ENCODE measurements at regions not wholly inside any gene's neighbourhood (a gene's known extent, or its start where the extent isn't known, plus 50 kb on each side); places are given as distances from the start of the nearest gene placed in this dataset.

GRCh38 chr15:96093063-96093462 is 237.4 kb upstream of the NR2F2 start:
- DNase-seq = no peak

DNA sequence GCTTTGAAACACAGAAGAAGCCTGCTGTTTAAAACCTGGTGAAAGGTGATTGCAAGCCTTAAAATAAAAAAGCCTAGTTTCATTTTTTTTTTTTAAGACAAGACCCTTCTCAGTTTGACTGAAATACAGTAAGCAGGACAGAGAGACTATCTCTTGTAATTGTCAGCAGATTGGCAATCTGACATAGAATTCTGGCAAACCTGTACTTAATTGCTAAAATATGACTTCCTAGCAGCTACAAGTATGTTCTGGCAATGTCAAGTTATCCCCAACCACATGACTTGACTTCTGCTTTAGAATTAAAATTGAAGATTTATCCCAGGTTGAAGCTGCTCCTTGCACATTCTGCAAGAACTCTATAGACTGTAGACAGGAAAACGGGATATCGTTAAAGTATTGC is 232.8 kb upstream of the NR2F2 start:
- DNase-seq = no peak

- DNase-seq = no peak
Observed at GRCh38 chr15:96102631-96103030, 227.9 kb upstream of the NR2F2 start.

DNA sequence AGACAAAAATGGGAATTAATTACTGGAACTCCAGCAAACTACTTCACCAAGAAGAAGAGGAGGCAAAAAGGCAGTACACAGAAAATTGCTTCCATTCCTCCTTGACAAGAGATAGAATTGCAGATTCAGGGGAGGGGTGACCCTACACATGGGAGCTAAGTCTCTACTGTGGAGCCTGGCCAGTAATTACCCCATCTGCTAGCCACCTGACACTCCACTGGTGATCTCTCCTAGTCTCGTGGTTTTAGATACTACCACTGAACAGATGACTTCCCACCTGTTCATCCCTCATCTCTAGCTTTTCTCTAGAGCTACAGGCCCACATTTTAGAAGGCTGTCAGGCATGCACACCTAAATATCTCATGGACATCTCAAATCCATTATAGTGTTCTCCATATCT is 224.3 kb upstream of the NR2F2 start:
- no peak for DNase-seq

GRCh38 chr15:96106628-96107027 is 223.9 kb upstream of the NR2F2 start:
- no peak for DNase-seq

- DNase-seq = no peak
Observed at GRCh38 chr15:96107916-96108315, 222.6 kb upstream of the NR2F2 start.

GRCh38 chr15:96108405-96108804 is 222.1 kb upstream of the NR2F2 start:
- DNase-seq = no peak

DNA sequence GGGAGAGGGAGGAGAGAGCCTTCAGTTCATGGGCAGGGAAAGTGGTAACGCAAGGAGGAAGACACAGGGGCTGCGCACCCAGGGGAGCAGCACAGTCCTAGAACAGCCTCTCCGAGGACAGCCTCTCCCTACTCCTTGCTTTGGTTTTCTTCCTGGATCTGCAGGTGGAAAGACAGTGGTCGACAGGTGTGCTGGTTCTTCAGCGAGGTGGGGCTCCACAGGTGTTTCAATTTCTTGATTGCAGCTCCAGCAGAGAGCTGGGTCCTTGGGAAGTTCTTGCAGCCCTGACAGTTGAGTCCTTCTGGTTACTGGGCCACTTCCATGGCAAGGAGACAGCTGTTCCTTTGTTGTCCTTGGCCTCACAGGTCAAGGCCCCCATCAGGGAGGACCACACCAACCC is 220.7 kb upstream of the NR2F2 start:
- DNase-seq = no peak

DNA sequence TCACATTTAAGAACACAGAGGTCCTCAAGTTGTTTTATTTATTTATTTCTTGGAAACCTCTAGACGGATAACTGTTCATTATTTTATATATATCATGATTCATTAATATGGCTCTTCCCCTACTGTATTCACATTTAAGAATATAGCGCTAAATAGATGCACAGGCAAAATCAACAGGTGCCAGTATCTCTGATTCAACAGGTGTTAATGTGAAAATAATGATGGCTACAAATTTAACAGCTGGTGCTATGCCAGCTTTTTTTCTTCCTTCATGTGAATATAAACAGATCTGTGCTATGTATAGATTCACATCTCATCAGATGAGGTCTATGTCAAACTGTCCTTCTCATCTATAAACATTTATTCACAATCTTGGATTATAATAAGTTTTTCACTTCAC is 218.5 kb upstream of the NR2F2 start:
- DNase-seq = no peak

DNA sequence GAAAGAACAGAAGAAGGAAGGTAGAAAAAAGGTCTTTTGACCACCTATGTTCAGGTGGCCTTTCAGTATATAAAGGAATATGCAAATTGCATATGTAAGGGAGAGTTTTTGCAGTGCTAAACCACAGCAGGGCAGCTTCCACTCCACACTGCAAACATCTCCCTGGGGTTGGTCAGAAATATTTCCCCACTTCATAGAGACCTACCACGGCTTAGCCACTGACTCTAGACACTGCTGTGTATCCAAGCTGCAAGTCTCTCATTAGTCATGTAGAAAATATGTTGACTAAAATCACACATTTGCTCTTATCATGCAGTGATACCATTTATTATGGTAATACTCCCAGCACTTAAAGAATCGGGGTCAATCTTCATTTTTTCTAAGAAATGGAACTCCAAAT is 214.9 kb upstream of the NR2F2 start:
- no peak for DNase-seq

DNA sequence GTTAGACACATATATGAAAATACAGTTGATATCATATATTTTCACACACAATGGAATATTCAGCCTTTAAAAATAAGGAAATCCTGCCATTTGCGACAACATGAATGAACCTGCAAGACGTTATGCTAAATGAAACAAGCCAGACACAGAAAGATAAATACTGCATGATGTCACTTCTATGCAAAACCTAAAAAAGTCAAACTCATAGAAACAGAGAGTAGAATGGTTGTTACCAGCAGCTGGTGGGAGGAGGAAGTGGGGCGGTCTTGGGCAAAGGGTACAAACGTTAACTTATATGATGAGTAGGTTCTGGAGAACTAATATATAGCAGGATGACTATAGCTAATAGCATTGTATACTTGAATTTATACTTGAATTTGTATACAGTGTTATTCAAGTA is 213.2 kb upstream of the NR2F2 start:
- DNase-seq = no peak

DNA sequence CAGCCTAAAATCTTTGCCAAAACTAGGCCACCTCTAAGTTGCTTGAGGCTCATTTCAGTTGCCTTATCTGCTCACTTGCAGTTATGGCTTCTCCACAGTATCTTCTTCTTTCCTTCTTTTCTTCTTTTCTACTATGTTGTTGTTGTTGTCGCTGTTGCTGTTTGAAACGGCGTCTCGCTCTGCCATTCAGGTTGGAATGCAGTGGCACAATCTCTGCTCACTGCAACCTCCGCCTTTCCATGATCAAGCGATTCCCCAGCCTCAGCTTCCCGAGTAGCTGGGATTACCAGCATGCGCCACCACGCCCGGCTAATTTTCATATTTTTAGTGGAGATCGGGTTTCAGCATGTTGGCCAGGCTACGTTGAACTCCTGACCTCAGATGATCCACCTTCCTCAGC is 210.8 kb upstream of the NR2F2 start:
- peak; percentile 63 to 73 for DNase-seq

- no peak for DNase-seq
Observed at GRCh38 chr15:96121086-96121920, 209.2 kb upstream of the NR2F2 start.

DNA sequence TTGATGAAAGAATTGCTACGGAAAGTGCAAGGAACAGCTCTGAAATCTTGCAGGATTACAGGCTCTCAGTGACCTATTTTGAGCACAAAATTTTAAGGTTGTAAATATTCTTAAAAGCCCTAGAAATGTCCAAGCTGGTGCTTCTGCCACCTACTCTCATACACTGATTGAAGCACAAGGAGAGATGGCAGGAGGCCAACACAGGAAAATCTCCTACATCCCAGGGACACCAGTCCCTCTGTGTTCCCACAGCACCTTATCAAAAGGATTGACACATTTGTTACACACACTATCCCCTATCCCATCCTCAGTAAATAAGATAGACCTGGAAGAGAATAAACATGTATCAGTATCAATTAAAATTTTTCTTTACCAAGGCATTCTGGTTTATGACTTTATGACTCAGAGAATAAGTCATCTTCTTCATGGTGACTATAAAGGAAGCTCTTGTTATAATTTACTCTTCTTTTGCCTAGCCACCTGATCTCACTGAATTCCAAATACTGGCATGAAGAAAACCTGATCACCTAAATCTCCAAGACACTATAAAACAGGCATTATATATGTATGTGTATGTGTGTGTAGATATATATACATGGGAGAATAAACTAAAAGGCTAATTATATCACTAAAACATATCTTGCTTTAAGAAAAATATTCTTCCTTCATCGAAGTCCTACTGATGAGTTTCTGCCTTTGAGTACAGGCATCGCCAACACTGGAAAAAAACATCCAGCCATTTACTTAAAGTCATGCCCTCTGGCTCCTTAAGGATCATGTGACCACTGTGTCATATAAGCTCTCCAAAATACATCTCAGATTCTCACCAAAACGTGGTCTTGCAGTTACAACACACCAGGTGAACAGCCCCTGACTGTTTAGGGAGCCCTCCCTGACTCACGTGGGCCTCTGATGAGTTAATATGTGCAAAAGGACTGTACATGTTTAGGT is 208.1 kb upstream of the NR2F2 start:
- DNase-seq = no peak

DNA sequence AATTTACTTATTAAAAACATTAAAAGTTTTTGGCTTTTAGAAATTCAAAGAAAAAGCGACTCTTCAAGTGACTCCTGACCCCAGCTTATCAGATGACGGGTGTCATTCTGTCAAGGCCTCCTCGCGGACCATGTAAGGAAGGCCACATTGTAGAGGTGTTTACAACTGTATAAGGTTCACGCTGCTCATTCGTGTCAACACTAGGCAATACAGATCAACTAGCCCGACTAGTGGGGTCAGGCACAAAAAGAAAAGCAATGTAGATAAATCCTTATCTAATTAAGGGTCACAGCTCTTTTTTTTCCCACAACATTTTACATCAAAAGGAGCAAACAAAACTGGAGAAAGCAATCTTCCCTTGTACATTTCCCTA is 207.5 kb upstream of the NR2F2 start:
- DNase-seq = no peak

GRCh38 chr15:96123630-96124187 is 206.8 kb upstream of the NR2F2 start:
- DNase-seq = peak in 1 of 2 experiments; percentile 7

DNA sequence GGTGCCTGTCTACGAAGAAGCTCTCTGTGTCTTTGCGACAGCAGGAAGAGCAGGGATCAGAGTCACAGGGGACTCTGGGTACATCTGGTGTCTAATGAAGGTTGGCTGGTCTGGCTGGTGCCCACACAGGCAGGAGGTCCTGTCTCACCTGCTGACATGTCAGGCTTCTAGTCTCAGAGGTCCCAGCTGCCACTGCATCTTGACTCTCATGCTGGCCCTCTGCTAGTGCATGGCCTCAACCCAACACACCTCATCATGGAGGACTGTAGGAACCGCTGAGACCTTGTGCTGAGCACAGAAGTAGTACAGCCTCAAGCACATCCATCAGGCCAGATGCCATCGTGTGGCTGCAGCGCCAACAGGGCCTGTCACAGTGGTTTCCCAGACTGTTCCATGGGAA is 206.1 kb upstream of the NR2F2 start:
- DNase-seq = no peak

- no peak for DNase-seq
Observed at GRCh38 chr15:96125721-96126415, 204.6 kb upstream of the NR2F2 start.

- DNase-seq = no peak
Observed at GRCh38 chr15:96126859-96127258, 203.6 kb upstream of the NR2F2 start.

- DNase-seq = no peak
Observed at GRCh38 chr15:96130734-96131133, 199.8 kb upstream of the NR2F2 start.

GRCh38 chr15:96132126-96132525 is 198.4 kb upstream of the NR2F2 start:
- DNase-seq = no peak

DNA sequence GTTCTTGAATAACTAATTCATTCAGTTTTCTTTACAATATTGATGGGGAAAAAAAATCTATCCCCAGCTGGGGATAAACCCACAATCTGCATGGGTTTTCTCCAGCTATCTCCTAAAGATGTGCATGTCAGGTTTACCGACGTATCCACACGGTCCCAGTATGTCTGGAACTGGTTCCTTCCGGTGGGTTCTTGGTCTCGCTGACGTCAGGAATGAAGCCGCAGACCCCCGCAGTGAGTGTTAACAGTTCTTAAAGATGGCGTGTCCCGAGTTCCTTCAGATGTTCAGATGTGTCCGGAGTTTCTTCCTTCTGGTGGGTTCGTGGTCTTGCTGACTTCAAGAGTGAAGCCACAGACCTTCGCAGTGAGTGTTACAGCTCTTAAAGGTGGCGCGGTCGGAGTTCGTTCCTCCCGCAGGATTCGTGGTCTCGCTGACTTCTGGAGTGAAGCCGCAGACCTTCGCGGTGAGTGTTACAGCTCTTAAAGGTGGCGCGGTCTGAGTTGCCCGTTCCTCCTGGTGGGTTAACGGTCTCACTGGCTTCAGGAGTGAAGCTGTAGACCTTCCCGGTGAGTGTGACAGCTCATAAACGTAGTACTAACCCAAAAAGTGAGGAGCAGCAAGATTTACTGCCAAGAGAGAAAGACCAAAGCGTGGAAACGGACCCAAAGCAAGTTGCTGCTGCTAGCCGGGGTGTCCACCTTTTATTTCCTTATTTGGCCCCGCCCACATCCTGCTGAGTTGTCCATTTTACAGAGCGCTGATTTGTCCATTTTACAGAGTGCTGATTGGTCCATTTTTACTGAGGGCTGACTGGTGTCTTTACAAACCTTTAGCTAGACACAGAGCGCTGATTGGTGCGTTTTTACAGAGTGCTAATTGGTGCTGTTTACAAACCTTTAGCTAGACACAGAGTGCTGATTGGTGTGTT is 195.1 kb upstream of the NR2F2 start:
- DNase-seq = no peak
